Right atrium auricular region (tissue), 2 donors: ENCODE measurements at regions not wholly inside any gene's neighbourhood (a gene's known extent, or its start where the extent isn't known, plus 50 kb on each side); places are given as distances from the start of the nearest gene placed in this dataset.
A peak's percentile ranks its signal among the peaks of the same experiment; 100 is the strongest.

Source experiments
- DNase-seq: peaks from one replicate; pipeline ENCODE4 v3.0.0-alpha.2; 2019; ENCODE audit warnings: low spot score
- H3K27ac ChIP-seq, 2 donors: fragments of 200-600 bp; sonication (generic); 1 replicate in 1 of 2; 2 replicates in 1 of 2; pipeline ENCODE4 v1.5.1; 2016 to 2019
- H3K27me3 ChIP-seq, 2 donors: fragments of 200-600 bp; sonication (generic); one replicate each; pipeline versions ENCODE4 v1.5.1 to v1.6.0; 2017 to 2019
- H3K36me3 ChIP-seq: fragments of 200-600 bp; sonication (generic); one replicate; pipeline ENCODE4 v1.5.1; 2016
- H3K4me1 ChIP-seq, 2 donors: fragments of 200-600 bp; sonication (generic); one replicate each; pipeline versions ENCODE4 v1.5.1 to v1.6.0; 2017 to 2019
- H3K4me3 ChIP-seq, 2 donors: fragments of 200-600 bp; sonication (generic); 1 replicate in 1 of 2; 2 replicates in 1 of 2; pipeline ENCODE4 v1.5.1; 2017 to 2019; ENCODE audit warnings: mild to moderate bottlenecking in 1 of 2, moderate library complexity in 1 of 2
- H3K9me3 ChIP-seq, 2 donors: fragments of 200-600 bp; sonication (generic); one replicate each; pipeline ENCODE4 v1.5.1; 2019
- TF ChIP-seq, protein P1 (sequence below), 2 donors: fragments of 200-600 bp; sonication (generic); IDR thresholded peaks; one replicate each; pipeline ENCODE4 v1.5.1; 2019; ENCODE audit warnings: antibody characterized with exemption in 2 of 2

GRCh38 chr14:61103541-61104339, 122.7 kb downstream of the SLC38A6 start:
- Histone ChIP-seq H3K27me3 (no peaks in the 10 kb centered on the region), H3K4me3 (no peak overlapping the region), H3K9me3 (no peaks in the 10 kb centered on the region), H3K36me3 (no peaks in the 10 kb centered on the region), H3K27ac (peak overlapping the region; percentile 75 to 76), H3K4me1 (peaks cover 0 to 42% of the 10 kb centered on the region in 2 donors)
- TF ChIP-seq, protein P1, sequence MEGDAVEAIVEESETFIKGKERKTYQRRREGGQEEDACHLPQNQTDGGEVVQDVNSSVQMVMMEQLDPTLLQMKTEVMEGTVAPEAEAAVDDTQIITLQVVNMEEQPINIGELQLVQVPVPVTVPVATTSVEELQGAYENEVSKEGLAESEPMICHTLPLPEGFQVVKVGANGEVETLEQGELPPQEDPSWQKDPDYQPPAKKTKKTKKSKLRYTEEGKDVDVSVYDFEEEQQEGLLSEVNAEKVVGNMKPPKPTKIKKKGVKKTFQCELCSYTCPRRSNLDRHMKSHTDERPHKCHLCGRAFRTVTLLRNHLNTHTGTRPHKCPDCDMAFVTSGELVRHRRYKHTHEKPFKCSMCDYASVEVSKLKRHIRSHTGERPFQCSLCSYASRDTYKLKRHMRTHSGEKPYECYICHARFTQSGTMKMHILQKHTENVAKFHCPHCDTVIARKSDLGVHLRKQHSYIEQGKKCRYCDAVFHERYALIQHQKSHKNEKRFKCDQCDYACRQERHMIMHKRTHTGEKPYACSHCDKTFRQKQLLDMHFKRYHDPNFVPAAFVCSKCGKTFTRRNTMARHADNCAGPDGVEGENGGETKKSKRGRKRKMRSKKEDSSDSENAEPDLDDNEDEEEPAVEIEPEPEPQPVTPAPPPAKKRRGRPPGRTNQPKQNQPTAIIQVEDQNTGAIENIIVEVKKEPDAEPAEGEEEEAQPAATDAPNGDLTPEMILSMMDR (IDR thresholded peaks at IDR 0.05): no peak
- DNase-seq: peak; percentile 86

GRCh38 chr14:61102549-61103466, 121.8 kb downstream of the SLC38A6 start:
- TF ChIP-seq, protein P1 (IDR thresholded peaks at IDR 0.05): no peak
- Histone ChIP-seq H3K4me3 (no peak overlapping the region), H3K36me3 (no peaks in the 10 kb centered on the region), H3K27me3 (no peaks in the 10 kb centered on the region), H3K4me1 (peaks cover 0 to 40% of the 10 kb centered on the region in 2 donors), H3K27ac (peak overlapping the region; percentile 75 to 76), H3K9me3 (no peaks in the 10 kb centered on the region)
- no peak for DNase-seq
